Forelimb muscle (tissue), 1 donor: ENCODE measurements at regions not wholly inside any gene's neighbourhood (a gene's known extent, or its start where the extent isn't known, plus 50 kb on each side); places are given as distances from the start of the nearest gene placed in this dataset.

Source experiments
- DNase-seq: peaks from one replicate; pipeline ENCODE4 v3.0.0-alpha.2; 2013; ENCODE audit warnings: low read depth

- no peak for DNase-seq
Observed at GRCh38 chr9:28318515-28318914, 745.2 kb upstream of the C9orf72 start.

- no peak for DNase-seq
Observed at GRCh38 chr9:28319981-28320380, 746.7 kb upstream of the C9orf72 start.

DNA sequence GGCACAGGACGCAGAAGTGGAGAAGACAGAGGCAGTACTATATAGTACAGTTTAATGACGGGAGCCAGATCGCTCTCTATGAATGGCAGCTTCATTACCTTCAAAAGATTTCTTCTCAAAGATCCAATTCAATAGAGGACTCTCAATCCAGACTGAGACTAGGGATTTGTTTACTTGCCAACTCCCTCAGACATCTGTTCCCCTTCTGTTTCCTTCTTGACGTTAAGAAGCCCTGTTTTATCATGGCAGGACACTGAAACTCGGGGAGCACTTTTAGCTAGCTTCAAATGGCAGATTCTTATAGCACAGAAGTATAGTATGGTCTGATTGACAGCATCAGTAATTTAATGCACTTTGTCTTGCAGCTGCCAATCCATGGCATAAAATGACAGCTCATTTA is 747.3 kb upstream of the C9orf72 start:
- no peak for DNase-seq

DNA sequence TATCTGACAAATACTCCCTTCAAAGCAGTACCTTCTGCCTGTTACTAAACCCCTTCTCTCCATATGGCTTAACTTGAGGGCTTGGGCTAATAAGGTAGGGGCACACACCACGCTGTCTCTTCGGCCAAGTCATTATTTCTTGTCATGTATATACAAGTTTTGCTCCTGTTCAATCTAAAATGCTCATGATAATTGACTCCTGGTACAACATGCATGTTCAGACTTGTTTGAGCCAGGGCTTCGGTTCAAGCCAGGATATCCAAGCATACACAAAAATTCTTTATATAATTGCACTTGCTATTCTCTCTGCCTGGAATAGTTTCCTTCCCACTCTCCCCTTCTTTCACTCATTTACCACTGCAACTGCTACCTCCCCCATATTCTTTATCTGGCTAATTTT is 756.0 kb upstream of the C9orf72 start:
- DNase-seq = no peak

GRCh38 chr9:28332648-28333047 is 759.4 kb upstream of the C9orf72 start:
- DNase-seq = no peak

GRCh38 chr9:28341913-28342312 is 768.6 kb upstream of the C9orf72 start:
- DNase-seq = no peak

DNA sequence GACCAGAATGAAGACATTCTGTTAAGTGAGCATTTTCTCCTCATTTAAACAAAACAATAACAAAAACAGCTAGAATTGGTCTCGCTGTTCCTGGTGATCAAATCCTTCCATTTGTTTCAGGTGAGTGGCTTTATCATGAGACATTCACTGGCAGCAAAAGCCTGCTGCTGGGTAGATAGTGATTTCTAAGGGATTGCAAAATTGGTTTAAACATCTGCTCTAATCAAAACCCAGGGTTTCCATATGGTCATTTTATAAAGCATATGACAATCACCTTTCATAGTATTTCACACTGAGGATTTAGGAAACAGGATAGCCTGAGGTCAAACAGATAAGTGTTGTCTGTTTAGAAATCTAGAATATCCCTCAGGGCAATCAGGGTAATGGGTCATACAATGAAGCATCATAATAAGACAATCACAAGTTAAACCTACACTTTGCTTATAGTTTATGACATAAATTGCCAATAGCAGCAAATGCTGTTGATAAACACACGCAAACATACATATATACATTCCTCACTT is 769.6 kb upstream of the C9orf72 start:
- DNase-seq = no peak

GRCh38 chr9:28363151-28363562 is 789.9 kb upstream of the C9orf72 start:
- DNase-seq = peak; percentile 11

GRCh38 chr9:28365020-28365640 is 791.8 kb upstream of the C9orf72 start:
- no peak for DNase-seq

DNA sequence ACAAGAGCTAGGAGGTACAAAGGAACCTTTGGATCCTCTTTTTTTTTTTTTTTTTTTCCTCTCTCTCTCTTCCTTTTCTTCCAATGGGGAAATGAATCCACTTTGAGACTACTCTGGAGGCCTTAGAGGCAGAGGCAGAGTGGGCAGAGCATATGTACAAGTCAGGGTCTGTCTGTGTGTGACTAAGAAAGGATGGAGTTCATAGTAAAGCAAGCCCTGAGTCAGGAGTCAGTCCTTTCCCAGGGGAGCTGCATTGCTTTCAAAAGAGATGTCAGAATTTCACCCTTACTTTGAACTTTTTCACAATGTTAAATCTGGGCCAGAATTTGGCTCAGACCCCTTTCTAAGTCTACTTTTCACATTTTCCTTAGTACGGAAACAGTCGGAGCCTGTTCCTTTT is 792.4 kb upstream of the C9orf72 start:
- no peak for DNase-seq

GRCh38 chr9:28378231-28378630 is 805.0 kb upstream of the C9orf72 start:
- no peak for DNase-seq

GRCh38 chr9:28379082-28379481 is 805.8 kb upstream of the C9orf72 start:
- no peak for DNase-seq

GRCh38 chr9:28389411-28389810 is 816.1 kb upstream of the C9orf72 start:
- DNase-seq = no peak

- DNase-seq = no peak
Observed at GRCh38 chr9:28394774-28395173, 821.5 kb upstream of the C9orf72 start.

DNA sequence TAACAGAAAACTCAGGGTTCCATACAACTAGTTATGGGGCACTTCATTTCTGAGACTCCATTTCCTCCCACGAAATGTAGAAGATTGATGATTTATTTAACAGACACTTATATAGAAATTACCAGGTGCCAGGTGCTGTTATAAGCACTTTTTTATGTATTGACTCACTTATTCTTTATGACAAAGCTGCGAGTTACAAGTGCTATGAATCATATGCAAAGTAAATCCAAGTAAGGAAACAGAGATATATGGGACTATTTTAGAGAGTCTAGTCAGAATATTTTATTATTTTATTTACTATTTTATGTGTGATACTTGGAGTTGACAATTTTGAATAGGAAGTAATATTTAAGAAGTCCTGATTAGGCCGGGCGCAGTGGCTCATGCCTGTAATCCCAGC is 822.8 kb upstream of the C9orf72 start:
- DNase-seq = no peak

GRCh38 chr9:28407351-28407750 is 834.1 kb upstream of the C9orf72 start:
- DNase-seq = no peak

- DNase-seq = no peak
Observed at GRCh38 chr9:28409919-28410318, 836.6 kb upstream of the C9orf72 start.

- DNase-seq = no peak
Observed at GRCh38 chr9:28410411-28410810, 837.1 kb upstream of the C9orf72 start.

GRCh38 chr9:28413471-28413870 is 840.2 kb upstream of the C9orf72 start:
- DNase-seq = no peak

- DNase-seq = no peak
Observed at GRCh38 chr9:28423255-28423654, 850.0 kb upstream of the C9orf72 start.

- DNase-seq = no peak
Observed at GRCh38 chr9:28435456-28435855, 862.2 kb upstream of the C9orf72 start.

DNA sequence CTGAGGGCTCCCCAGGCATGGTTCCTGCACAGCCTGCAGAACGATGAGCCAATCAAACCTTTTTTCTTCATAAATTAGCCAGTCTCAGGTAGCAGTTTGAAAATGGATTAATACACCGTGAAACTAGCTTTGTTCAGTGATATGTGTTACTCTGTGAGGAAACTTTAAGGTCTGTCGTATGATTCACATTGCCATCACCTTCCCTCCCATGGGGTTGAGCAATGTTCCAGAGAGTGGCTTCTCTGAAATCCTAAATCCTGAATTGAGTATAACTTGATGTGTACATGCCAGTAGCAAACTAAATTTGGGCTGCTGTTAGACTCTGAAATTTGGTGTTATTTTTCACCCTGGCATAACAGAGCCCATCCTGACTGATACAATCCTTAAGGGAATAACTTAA is 866.4 kb upstream of the C9orf72 start:
- DNase-seq = no peak

DNA sequence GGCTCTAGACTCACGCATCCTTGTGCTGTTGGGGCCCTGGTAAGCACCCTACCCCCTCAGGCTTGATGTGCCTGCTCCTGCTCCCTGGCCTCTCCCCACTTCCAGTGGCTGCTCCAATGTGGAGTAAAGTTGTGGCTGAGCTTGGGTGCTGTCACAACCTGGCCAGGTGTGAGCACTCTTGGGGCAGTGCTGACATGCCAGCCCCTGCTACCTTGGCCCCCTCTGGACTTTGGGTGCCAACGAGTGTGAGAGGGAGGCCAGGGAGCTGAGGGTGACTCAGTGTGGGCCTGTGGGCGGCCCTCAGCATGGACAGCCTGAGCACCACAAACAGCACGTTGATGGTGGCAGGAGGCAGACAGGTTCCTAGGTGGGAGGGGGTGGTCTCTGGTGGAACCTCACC is 870.2 kb upstream of the C9orf72 start:
- no peak for DNase-seq

DNA sequence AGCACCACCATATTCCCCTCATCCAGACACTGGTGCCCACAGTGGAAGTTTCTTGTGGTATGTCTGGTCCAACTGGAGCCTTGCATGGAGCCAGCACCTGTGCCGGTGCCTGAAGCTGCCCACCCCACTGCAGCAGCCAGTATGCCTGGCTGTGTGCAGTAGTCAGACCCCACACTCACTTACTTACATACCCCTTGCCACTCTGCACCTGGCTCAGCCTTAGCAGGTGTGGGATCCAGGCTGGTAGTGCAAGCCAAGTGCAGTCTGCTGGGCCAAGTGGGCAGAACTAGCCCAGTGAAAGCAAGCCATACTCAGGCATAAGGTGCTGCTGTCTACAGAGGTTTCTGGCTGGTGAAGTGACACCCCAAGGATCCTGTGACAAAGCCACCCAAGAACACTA is 871.4 kb upstream of the C9orf72 start:
- DNase-seq = no peak
